Endodermal cell (in vitro differentiated cells): ENCODE measurements at regions not wholly inside any gene's neighbourhood (a gene's known extent, or its start where the extent isn't known, plus 50 kb on each side); places are given as distances from the start of the nearest gene placed in this dataset.

Experiments used
- DNase-seq: peaks from one replicate; pipeline ENCODE4 v3.0.0-alpha.2; 2017
- H3K27ac ChIP-seq: 2 replicates; pipeline ENCODE4 v1.5.1; 2013; ENCODE audit warnings: mild to moderate bottlenecking, low read depth, low read length, moderate library complexity
- H3K27me3 ChIP-seq: 2 replicates; pipeline ENCODE4 v1.6.1; 2013; ENCODE audit warnings: mild to moderate bottlenecking, low read length, moderate library complexity; ENCODE audit not compliant: insufficient read depth, control insufficient read depth, poor library complexity, severe bottlenecking
- H3K36me3 ChIP-seq: 2 replicates; pipeline ENCODE4 v1.7.0; 2013; ENCODE audit warnings: mild to moderate bottlenecking, low read length, moderate library complexity; ENCODE audit not compliant: control insufficient read depth, insufficient read depth
- H3K4me1 ChIP-seq: one replicate; pipeline ENCODE4 v1.7.0; 2013; ENCODE audit warnings: low read length; ENCODE audit not compliant: control insufficient read depth, insufficient read depth
- H3K4me3 ChIP-seq: 2 replicates; pipeline ENCODE4 v1.5.1; 2013; ENCODE audit warnings: mild to moderate bottlenecking, low read length, moderate library complexity
- H3K9ac ChIP-seq: 2 replicates; pipeline ENCODE4 v1.6.1; 2013; ENCODE audit warnings: mild to moderate bottlenecking, low read length, moderate library complexity; ENCODE audit not compliant: poor library complexity, severe bottlenecking; ENCODE audit errors: extremely low read depth
- H3K9me3 ChIP-seq: 2 replicates; pipeline ENCODE4 v1.6.1; 2013; ENCODE audit warnings: mild to moderate bottlenecking, low read length, moderate library complexity; ENCODE audit not compliant: control insufficient read depth
- H3K27ac Mint-ChIP-seq: 2 replicates; pipeline ENCODE4 v1.8.0; 2020; ENCODE audit warnings: mixed read lengths
- H3K27me3 Mint-ChIP-seq: 2 replicates; pipeline ENCODE4 v1.8.0; 2021; ENCODE audit warnings: mild to moderate bottlenecking, mixed read lengths; ENCODE audit not compliant: insufficient read depth
- H3K36me3 Mint-ChIP-seq: 2 replicates; pipeline ENCODE4 v1.8.0; 2020; ENCODE audit warnings: low read depth, mixed read lengths
- H3K4me1 Mint-ChIP-seq: 2 replicates; pipeline ENCODE4 v1.8.0; 2020; ENCODE audit warnings: mixed read lengths
- H3K4me3 Mint-ChIP-seq: 2 replicates; pipeline ENCODE4 v1.8.0; 2020; ENCODE audit warnings: mild to moderate bottlenecking, moderate library complexity, mixed read lengths
- H3K9me3 Mint-ChIP-seq: 2 replicates; pipeline ENCODE4 v1.8.0; 2020; ENCODE audit warnings: mild to moderate bottlenecking, mixed read lengths
- CTCF ChIP-seq: fragments of 200-600 bp; sonication (generic); conservative IDR thresholded peaks from 2 replicates; pipeline ENCODE4 v1.5.0; 2021; ENCODE audit warnings: antibody characterized with exemption, mild to moderate bottlenecking
- WGBS, 2 experiments: methylation state at CpG; one replicate each; pipeline versions ENCODE4 v1.1.5 to v1.1.7; 2013; ENCODE audit warnings: missing lambda C conversion rate in 2 of 2, mixed read lengths in 1 of 2; ENCODE audit not compliant: insufficient coverage in 1 of 2, insufficient read length in 1 of 2; 5-methylcytosine and 5-hydroxymethylcytosine counted together

GRCh38 chr13:90032841-90033493, 1314.5 kb upstream of the MIR17HG start:
- TF ChIP-seq CTCF = no peak
- Histone ChIP-seq H3K36me3 (no peaks in the 10 kb centered on the region), H3K27me3 (no peaks in the 10 kb centered on the region), H3K27ac (no peak overlapping the region), H3K4me3 (no peak overlapping the region), H3K9ac (no peak overlapping the region), H3K4me1 (no peaks in the 10 kb centered on the region), H3K9me3 (peaks cover 16% of the 10 kb centered on the region)
- H3K9me3 Mint-ChIP-seq = peaks cover 21% of the 10 kb centered on the region
- H3K36me3 Mint-ChIP-seq = peaks cover 4% of the 10 kb centered on the region
- H3K27ac Mint-ChIP-seq = no peak overlapping the region
- no peak overlapping the region for H3K4me3 Mint-ChIP-seq
- WGBS, 2 experiments = 90 to 92% methylated on average over 5 to 14 of the region's 14 CpGs
- peak; percentile 47 for DNase-seq
- no peaks in the 10 kb centered on the region for H3K27me3 Mint-ChIP-seq
- H3K4me1 Mint-ChIP-seq = no peaks in the 10 kb centered on the region

GRCh38 chr13:90039516-90039915, 1308.0 kb upstream of the MIR17HG start:
- no peak for TF ChIP-seq CTCF
- no peak overlapping the region for H3K9ac ChIP-seq
- no peak for DNase-seq
- no peak overlapping the region for H3K27ac ChIP-seq
- Mint-ChIP-seq H3K27ac (no peak overlapping the region), H3K27me3 (no peaks in the 10 kb centered on the region), H3K9me3 (peaks cover 14% of the 10 kb centered on the region), H3K4me1 (no peaks in the 10 kb centered on the region), H3K4me3 (no peak overlapping the region), H3K36me3 (no peaks in the 10 kb centered on the region)
- no peaks in the 10 kb centered on the region for H3K4me1 ChIP-seq
- no peak overlapping the region for H3K4me3 ChIP-seq
- peaks cover 10% of the 10 kb centered on the region for H3K9me3 ChIP-seq
- 92 to 97% methylated on average over 2 to 3 of the region's 3 CpGs for WGBS, 2 experiments
- no peaks in the 10 kb centered on the region for H3K36me3 ChIP-seq
- no peaks in the 10 kb centered on the region for H3K27me3 ChIP-seq

- Mint-ChIP-seq H3K27me3 (no peaks in the 10 kb centered on the region), H3K36me3 (peaks cover 10% of the 10 kb centered on the region), H3K9me3 (peaks cover 40% of the 10 kb centered on the region), H3K4me3 (no peak overlapping the region), H3K27ac (no peak overlapping the region), H3K4me1 (peaks cover 3% of the 10 kb centered on the region)
- no peaks in the 10 kb centered on the region for H3K36me3 ChIP-seq
- no peaks in the 10 kb centered on the region for H3K4me1 ChIP-seq
- no peak for TF ChIP-seq CTCF
- DNase-seq = no peak
- H3K4me3 ChIP-seq = peak overlapping the region; percentile 4
- whole genome bisulfite sequencing, 2 experiments = 95% methylated on average over 2 of the region's 2 CpGs; no CpG with 5 or more reads in 1 of the 2 experiments
- H3K27me3 ChIP-seq = no peaks in the 10 kb centered on the region
- no peak overlapping the region for H3K9ac ChIP-seq
- no peak overlapping the region for H3K27ac ChIP-seq
- H3K9me3 ChIP-seq = peaks cover 51% of the 10 kb centered on the region
Observed at GRCh38 chr13:90047600-90047999, 1299.9 kb upstream of the MIR17HG start.
